Smooth muscle cell (in vitro differentiated cells): ENCODE measurements at regions not wholly inside any gene's neighbourhood (a gene's known extent, or its start where the extent isn't known, plus 50 kb on each side); places are given as distances from the start of the nearest gene placed in this dataset.

Experiments
- DNase-seq: peaks from one replicate; lab custom pipeline; 2025; ENCODE audit not compliant: unreplicated experiment; lab: John Stamatoyannopoulos, UW
- H2AFZ ChIP-seq: fragments of 200-600 bp; sonication (generic); 2 replicates; pipeline ENCODE4 v1.6.0; 2016; ENCODE audit warnings: antibody characterized with exemption, low read depth, mild to moderate bottlenecking
- H3F3A ChIP-seq: fragments of 200-600 bp; sonication (generic); 2 replicates; pipeline ENCODE4 v1.6.0; 2017; ENCODE audit warnings: antibody characterized with exemption, low read depth
- H3K27ac ChIP-seq: fragments of 200-600 bp; sonication (generic); 2 replicates; pipeline ENCODE4 v1.5.1; 2016; ENCODE audit warnings: low read depth, mild to moderate bottlenecking
- H3K27me3 ChIP-seq: fragments of 200-600 bp; sonication (generic); 2 replicates; pipeline ENCODE4 v1.6.1; 2016; ENCODE audit warnings: low read depth, mild to moderate bottlenecking
- H3K36me3 ChIP-seq: fragments of 200-600 bp; sonication (generic); 2 replicates; pipeline ENCODE4 v1.5.1; 2016; ENCODE audit warnings: low read depth
- H3K4me1 ChIP-seq: fragments of 200-600 bp; sonication (generic); 2 replicates; pipeline ENCODE4 v1.5.1; 2016; ENCODE audit warnings: low read depth
- H3K4me2 ChIP-seq: fragments of 200-600 bp; sonication (generic); 2 replicates; pipeline ENCODE4 v1.6.0; 2016; ENCODE audit warnings: mild to moderate bottlenecking
- H3K4me3 ChIP-seq: fragments of 200-600 bp; sonication (generic); 2 replicates; pipeline ENCODE4 v1.5.1; 2016; ENCODE audit warnings: mild to moderate bottlenecking
- H3K79me2 ChIP-seq: fragments of 200-600 bp; sonication (generic); 2 replicates; pipeline ENCODE4 v1.6.0; 2016; ENCODE audit warnings: low read depth, mild to moderate bottlenecking
- H3K9ac ChIP-seq: fragments of 200-600 bp; sonication (generic); 2 replicates; pipeline ENCODE4 v1.6.0; 2016; ENCODE audit warnings: low read depth
- H3K9me3 ChIP-seq: fragments of 200-600 bp; sonication (generic); replicated peaks from 2 replicates; pipeline ENCODE4 v1.5.1; 2016; ENCODE audit warnings: low read depth
- H4K20me1 ChIP-seq: fragments of 200-600 bp; sonication (generic); 2 replicates; pipeline ENCODE4 v1.6.0; 2016; ENCODE audit warnings: low read depth
- CTCF ChIP-seq: fragments of 200-600 bp; sonication (generic); IDR thresholded peaks from 2 replicates; pipeline ENCODE4 v1.5.1; 2017; ENCODE audit warnings: borderline replicate concordance, mild to moderate bottlenecking, antibody characterized with exemption; ENCODE audit not compliant: insufficient read depth, poor library complexity, severe bottlenecking
- whole genome bisulfite sequencing: methylation state at CpG from one replicate; pipeline ENCODE4 v1.1.7; 2016; ENCODE audit warnings: low lambda C conversion rate; 5-methylcytosine and 5-hydroxymethylcytosine counted together

- Histone ChIP-seq H4K20me1 (no peaks in the 10 kb centered on the region), H3K4me2 (no peak overlapping the region), H3K9ac (no peak overlapping the region), H3F3A (no peaks in the 10 kb centered on the region), H3K27ac (no peak overlapping the region), H2AFZ (peak overlapping the region; percentile 36), H3K36me3 (no peaks in the 10 kb centered on the region), H3K9me3 (no peaks in the 10 kb centered on the region), H3K4me1 (peaks cover 41% of the 10 kb centered on the region), H3K4me3 (no peak overlapping the region), H3K27me3 (no peaks in the 10 kb centered on the region), H3K79me2 (no peaks in the 10 kb centered on the region)
- no peak for DNase-seq
- 74% methylated on average over 2 of the region's 2 CpGs for WGBS
- TF ChIP-seq CTCF, result no peak
Observed at GRCh38 chr7:138205614-138206150, 129.4 kb downstream of the AKR1D1 start.

- no peaks in the 10 kb centered on the region for H4K20me1 ChIP-seq
- no peaks in the 10 kb centered on the region for H3K27me3 ChIP-seq
- H3K9ac ChIP-seq, result no peak overlapping the region
- no peak overlapping the region for H3K4me3 ChIP-seq
- no peak overlapping the region for H3K27ac ChIP-seq
- no peak for DNase-seq
- H3K9me3 ChIP-seq, result no peaks in the 10 kb centered on the region
- WGBS, result 71% methylated on average over 3 of the region's 3 CpGs
- H3F3A ChIP-seq, result no peaks in the 10 kb centered on the region
- no peak overlapping the region for H2AFZ ChIP-seq
- H3K36me3 ChIP-seq, result no peaks in the 10 kb centered on the region
- no peaks in the 10 kb centered on the region for H3K79me2 ChIP-seq
- H3K4me1 ChIP-seq, result peaks cover 41% of the 10 kb centered on the region
- H3K4me2 ChIP-seq, result no peak overlapping the region
- TF ChIP-seq CTCF, result no peak
Observed at GRCh38 chr7:138207555-138207971, 131.3 kb downstream of the AKR1D1 start.

GRCh38 chr7:138208142-138208570, 131.9 kb downstream of the AKR1D1 start:
- TF ChIP-seq CTCF, result no peak
- Histone ChIP-seq H3K9ac (no peak overlapping the region), H3K36me3 (no peaks in the 10 kb centered on the region), H3F3A (no peaks in the 10 kb centered on the region), H3K27ac (no peak overlapping the region), H3K79me2 (no peaks in the 10 kb centered on the region), H2AFZ (no peak overlapping the region), H3K4me3 (no peak overlapping the region), H3K27me3 (no peaks in the 10 kb centered on the region), H3K4me2 (no peak overlapping the region), H3K9me3 (no peaks in the 10 kb centered on the region), H3K4me1 (peaks cover 41% of the 10 kb centered on the region), H4K20me1 (no peaks in the 10 kb centered on the region)
- no peak for DNase-seq
- WGBS, result 82% methylated on average over 3 of the region's 3 CpGs

GRCh38 chr7:138208864-138209263, 132.6 kb downstream of the AKR1D1 start:
- Histone ChIP-seq H3K4me1 (peaks cover 39% of the 10 kb centered on the region), H3K27me3 (no peaks in the 10 kb centered on the region), H3K36me3 (no peaks in the 10 kb centered on the region), H3K27ac (no peak overlapping the region), H3K79me2 (no peaks in the 10 kb centered on the region), H3K9me3 (no peaks in the 10 kb centered on the region), H3K9ac (no peak overlapping the region), H3F3A (no peaks in the 10 kb centered on the region), H4K20me1 (no peaks in the 10 kb centered on the region), H2AFZ (no peak overlapping the region), H3K4me2 (no peak overlapping the region), H3K4me3 (no peak overlapping the region)
- 96% methylated on average over 2 of the region's 2 CpGs for WGBS
- no peak for TF ChIP-seq CTCF
- DNase-seq, result no peak
